ENCODE measurements at regions not wholly inside any gene's neighbourhood (a gene's known extent, or its start where the extent isn't known, plus 50 kb on each side); places are given as distances from the start of the nearest gene placed in this dataset.

DNA sequence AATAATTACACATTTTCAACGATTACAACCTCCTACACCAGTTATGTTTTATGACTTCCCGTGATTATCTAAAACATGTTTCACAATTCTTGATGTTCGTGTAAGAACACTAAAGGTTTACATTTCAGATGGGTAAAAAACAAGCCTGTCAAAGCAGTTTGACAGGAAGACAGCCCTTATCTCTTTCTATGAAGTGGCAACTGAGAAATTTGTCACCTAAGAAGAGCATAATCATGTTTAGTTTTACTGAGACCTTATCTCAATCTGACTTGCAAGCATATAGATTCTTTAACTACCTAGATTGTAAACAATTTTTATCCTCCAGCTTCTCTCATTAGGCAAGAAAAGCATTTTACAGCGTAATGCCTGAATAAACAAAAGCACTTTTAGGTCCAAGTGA lies 218.4 kb upstream of the ZBED5 start:
- no peak for TF ChIP-seq POLR2A (IDR thresholded peaks at IDR 0.05)
- TF ChIP-seq, protein P1, sequence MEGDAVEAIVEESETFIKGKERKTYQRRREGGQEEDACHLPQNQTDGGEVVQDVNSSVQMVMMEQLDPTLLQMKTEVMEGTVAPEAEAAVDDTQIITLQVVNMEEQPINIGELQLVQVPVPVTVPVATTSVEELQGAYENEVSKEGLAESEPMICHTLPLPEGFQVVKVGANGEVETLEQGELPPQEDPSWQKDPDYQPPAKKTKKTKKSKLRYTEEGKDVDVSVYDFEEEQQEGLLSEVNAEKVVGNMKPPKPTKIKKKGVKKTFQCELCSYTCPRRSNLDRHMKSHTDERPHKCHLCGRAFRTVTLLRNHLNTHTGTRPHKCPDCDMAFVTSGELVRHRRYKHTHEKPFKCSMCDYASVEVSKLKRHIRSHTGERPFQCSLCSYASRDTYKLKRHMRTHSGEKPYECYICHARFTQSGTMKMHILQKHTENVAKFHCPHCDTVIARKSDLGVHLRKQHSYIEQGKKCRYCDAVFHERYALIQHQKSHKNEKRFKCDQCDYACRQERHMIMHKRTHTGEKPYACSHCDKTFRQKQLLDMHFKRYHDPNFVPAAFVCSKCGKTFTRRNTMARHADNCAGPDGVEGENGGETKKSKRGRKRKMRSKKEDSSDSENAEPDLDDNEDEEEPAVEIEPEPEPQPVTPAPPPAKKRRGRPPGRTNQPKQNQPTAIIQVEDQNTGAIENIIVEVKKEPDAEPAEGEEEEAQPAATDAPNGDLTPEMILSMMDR (IDR thresholded peaks at IDR 0.05): no peak
